ENCODE measurements at regions not wholly inside any gene's neighbourhood (a gene's known extent, or its start where the extent isn't known, plus 50 kb on each side); places are given as distances from the start of the nearest gene placed in this dataset.

DNA sequence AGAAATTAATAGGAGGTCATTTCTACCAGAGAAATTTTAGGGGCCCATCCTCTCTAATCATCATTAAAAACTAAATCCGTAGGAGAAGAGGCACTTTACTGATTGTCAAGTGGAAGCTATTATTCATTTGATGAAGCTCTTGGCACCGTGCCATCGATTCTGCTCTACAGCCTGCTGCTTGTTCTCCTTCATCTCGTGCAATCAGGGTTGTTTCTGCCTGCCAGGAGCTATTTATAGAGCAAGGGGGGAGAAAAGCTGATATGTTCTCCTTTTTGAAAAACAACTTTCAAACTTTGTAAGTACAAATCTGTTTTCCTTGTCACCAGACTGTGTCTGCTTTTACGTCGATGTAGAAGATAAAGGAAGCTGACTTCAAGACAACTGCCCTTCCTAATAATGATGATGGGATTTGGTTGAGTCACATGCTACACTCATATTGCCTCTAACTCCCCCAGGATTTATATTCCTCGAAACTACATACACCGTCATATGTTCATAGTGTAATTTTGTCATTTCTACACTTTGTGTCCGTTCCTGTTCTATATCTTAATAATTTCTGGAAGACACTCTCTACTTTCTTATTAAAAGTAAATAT is 169.6 kb upstream of the LHX8 start:
- Histone ChIP-seq H3K23ac (ENCODE audit: insufficient read length, low read depth, low read length) (no peak overlapping the region), H2BK12ac (ENCODE audit: insufficient read length, low read depth, low read length) (no peak overlapping the region), H4K5ac (ENCODE audit: insufficient read length, low read depth, low read length) (no peak overlapping the region), H3K9me3 (ENCODE audit: control insufficient read depth, low read depth, low read length) (no peaks in the 10 kb centered on the region), H3K4ac (ENCODE audit: low read depth, low read length) (no peak overlapping the region), H2BK5ac (ENCODE audit: insufficient read length, low read length) (no peak overlapping the region), H2BK20ac (ENCODE audit: low read depth, low read length, poor library complexity, severe bottlenecking) (no peak overlapping the region), H3K14ac (ENCODE audit: insufficient read depth, low read length) (no peak overlapping the region), H2BK120ac (ENCODE audit: low read depth, low read length, poor library complexity, severe bottlenecking) (no peak overlapping the region), H3K56ac (ENCODE audit: insufficient read length, low read depth, low read length) (no peak overlapping the region), H3K27me3 (ENCODE audit: insufficient read depth, low read length) (no peaks in the 10 kb centered on the region), H2BK15ac (ENCODE audit: low read depth, low read length) (no peak overlapping the region), H4K91ac (ENCODE audit: insufficient read length, low read depth, low read length) (no peak overlapping the region), H3K27ac (ENCODE audit: insufficient read length, low read depth, low read length) (no peak overlapping the region), H3K18ac (ENCODE audit: insufficient read length, low read depth, low read length) (no peak overlapping the region), H3K4me1 (ENCODE audit: insufficient read depth, low read length) (no peaks in the 10 kb centered on the region), H4K20me1 (ENCODE audit: control insufficient read depth, insufficient read depth, insufficient read length) (no peaks in the 10 kb centered on the region), H4K8ac (replicated peaks; ENCODE audit: insufficient read length, low read depth, low read length) (no peak overlapping the region), H2AK5ac (ENCODE audit: insufficient read length, low read length) (no peak overlapping the region), H3K9ac (ENCODE audit: extremely low read depth, insufficient read length, low read length) (no peak overlapping the region), H3K79me2 (ENCODE audit: insufficient read depth, low read length) (no peaks in the 10 kb centered on the region), H3K79me1 (ENCODE audit: insufficient read depth, low read depth, low read length, poor library complexity, severe bottlenecking) (no peaks in the 10 kb centered on the region), H3K4me2 (ENCODE audit: insufficient read depth, insufficient read length, low read length) (no peak overlapping the region), H2AFZ (ENCODE audit: low read length) (no peak overlapping the region), H3K23me2 (ENCODE audit: insufficient read length, low read depth, low read length, poor library complexity, severe bottlenecking) (no peaks in the 10 kb centered on the region), H3T11ph (ENCODE audit: low read length) (no peak overlapping the region)
- Mint-ChIP-seq H3K27me3 (ENCODE audit: low read depth) (no peaks in the 10 kb centered on the region; the same call in 1 of the 2 replicates), H3K4me1 (0 out of 4 replicates have a peak, but pooled peaks cover 0 to 2% of the 10 kb centered on the region in 2 experiments), H3K4me3 (no peak overlapping the region), H3K9me3 (no peaks in the 10 kb centered on the region), H3K27ac (no peak overlapping the region), H3K36me3 (ENCODE audit: insufficient read depth in 1 of 3, low read depth in 3 of 3) (no peaks in the 10 kb centered on the region)
- DNase-seq = no peak
- TF ChIP-seq, protein P1, sequence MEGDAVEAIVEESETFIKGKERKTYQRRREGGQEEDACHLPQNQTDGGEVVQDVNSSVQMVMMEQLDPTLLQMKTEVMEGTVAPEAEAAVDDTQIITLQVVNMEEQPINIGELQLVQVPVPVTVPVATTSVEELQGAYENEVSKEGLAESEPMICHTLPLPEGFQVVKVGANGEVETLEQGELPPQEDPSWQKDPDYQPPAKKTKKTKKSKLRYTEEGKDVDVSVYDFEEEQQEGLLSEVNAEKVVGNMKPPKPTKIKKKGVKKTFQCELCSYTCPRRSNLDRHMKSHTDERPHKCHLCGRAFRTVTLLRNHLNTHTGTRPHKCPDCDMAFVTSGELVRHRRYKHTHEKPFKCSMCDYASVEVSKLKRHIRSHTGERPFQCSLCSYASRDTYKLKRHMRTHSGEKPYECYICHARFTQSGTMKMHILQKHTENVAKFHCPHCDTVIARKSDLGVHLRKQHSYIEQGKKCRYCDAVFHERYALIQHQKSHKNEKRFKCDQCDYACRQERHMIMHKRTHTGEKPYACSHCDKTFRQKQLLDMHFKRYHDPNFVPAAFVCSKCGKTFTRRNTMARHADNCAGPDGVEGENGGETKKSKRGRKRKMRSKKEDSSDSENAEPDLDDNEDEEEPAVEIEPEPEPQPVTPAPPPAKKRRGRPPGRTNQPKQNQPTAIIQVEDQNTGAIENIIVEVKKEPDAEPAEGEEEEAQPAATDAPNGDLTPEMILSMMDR (conservative IDR thresholded peaks at IDR 0.05) = no peak
- WGBS (ENCODE audit: extremely low coverage, insufficient read length, low lambda C conversion rate) = no CpG with 5 or more reads among the region's 9 CpGs

Data from H9 (cell line).